ENCODE measurements at regions not wholly inside any gene's neighbourhood (a gene's known extent, or its start where the extent isn't known, plus 50 kb on each side); places are given as distances from the start of the nearest gene placed in this dataset.

DNA sequence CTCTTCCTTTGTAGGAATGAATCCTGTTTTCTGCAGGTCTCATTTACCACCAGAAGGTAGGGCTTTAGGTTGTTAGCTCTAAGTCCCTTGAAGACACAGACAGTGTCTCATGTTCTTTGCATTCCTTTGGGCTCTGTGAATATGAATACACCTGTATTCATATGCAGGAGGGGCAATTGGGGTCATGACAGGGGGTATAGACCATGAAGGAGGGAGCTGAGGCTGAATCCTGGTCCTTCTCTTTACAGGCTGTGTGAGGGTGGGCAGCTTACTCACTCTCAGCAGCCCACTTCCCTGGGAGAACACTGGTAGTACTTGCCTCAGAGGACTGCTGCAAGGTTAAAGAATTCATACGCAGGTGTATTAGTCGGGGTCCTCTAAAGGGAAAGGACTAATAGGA lies 267.2 kb upstream of the MGMT start:
- no peak for TF ChIP-seq EZH2 (IDR thresholded peaks at IDR 0.05; ENCODE audit: low read length, unreplicated experiment)
- TF ChIP-seq, protein P1, sequence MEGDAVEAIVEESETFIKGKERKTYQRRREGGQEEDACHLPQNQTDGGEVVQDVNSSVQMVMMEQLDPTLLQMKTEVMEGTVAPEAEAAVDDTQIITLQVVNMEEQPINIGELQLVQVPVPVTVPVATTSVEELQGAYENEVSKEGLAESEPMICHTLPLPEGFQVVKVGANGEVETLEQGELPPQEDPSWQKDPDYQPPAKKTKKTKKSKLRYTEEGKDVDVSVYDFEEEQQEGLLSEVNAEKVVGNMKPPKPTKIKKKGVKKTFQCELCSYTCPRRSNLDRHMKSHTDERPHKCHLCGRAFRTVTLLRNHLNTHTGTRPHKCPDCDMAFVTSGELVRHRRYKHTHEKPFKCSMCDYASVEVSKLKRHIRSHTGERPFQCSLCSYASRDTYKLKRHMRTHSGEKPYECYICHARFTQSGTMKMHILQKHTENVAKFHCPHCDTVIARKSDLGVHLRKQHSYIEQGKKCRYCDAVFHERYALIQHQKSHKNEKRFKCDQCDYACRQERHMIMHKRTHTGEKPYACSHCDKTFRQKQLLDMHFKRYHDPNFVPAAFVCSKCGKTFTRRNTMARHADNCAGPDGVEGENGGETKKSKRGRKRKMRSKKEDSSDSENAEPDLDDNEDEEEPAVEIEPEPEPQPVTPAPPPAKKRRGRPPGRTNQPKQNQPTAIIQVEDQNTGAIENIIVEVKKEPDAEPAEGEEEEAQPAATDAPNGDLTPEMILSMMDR (conservative IDR thresholded peaks at IDR 0.05; ENCODE audit: low read depth, low read length): no peak

All from PC-3 (cell line).